Fibroblast of lung (primary cell): ENCODE measurements at regions not wholly inside any gene's neighbourhood (a gene's known extent, or its start where the extent isn't known, plus 50 kb on each side); places are given as distances from the start of the nearest gene placed in this dataset.

Experiments
- CTCF ChIP-seq, 2 donors: IDR thresholded peaks in 1 of 2; conservative IDR thresholded peaks in 1 of 2; 1 replicate in 1 of 2; 2 replicates in 1 of 2; pipeline ENCODE4 v1.5.1; 2011 to 2012; ENCODE audit warnings: low read length in 2 of 2, control low read depth in 1 of 2, inconsistent platforms in 1 of 2, low read depth in 1 of 2, mild to moderate bottlenecking in 1 of 2
- EZH2 ChIP-seq: IDR thresholded peaks from 2 replicates; pipeline ENCODE4 v1.5.1; 2012; ENCODE audit warnings: low read length, control low read depth, mild to moderate bottlenecking; ENCODE audit errors: missing control alignments

DNA sequence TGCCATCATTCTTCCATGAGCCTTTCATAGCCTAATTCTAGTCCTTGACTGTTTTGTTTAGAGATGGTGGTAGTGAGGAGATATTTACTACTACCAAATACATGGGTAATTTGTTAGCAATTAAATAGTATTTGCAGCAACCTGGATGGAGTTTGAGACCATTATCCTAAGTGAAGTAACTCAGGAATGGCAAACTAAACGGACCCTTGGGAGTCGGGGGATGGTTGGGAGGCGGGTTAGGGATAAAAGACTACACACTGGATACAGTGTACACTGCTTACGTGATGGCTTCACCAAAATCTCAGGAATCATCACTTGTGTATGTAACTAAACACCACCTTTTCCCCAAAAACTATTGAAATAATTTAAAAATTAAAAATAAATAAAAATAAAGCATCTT is 809.2 kb upstream of the ZNF608 start:
- TF ChIP-seq CTCF (conservative IDR thresholded peaks at IDR 0.05 in 1 of 2, IDR thresholded peaks at IDR 0.05 in 1 of 2; ENCODE audit: low read depth in 1 of 2, low read length in 2 of 2): no peak
- no peak for TF ChIP-seq EZH2
